ENCODE measurements at regions not wholly inside any gene's neighbourhood (a gene's known extent, or its start where the extent isn't known, plus 50 kb on each side); places are given as distances from the start of the nearest gene placed in this dataset.

DNA sequence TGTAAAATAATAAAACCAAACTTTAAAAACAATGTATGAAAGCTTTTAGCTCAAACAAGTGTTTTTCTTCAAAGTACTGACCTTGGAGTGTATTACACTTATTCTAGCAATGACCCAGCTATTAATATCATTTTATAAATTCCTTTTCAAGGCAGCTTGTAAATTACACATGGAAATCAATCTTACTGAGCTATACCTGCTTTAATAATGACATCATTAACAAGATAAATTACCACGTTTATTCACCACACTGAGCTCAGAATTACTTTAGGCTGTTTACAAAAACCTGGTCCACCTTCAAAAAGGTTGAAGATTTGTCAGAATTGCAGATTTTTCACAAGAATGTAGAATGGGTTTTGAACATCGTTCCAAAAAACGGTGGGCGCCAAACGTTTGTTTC lies 91.7 kb upstream of the RFLNA start:
- Histone ChIP-seq H3K4me1 (ENCODE audit: control insufficient read depth, insufficient read depth, low read length) (no peaks in the 10 kb centered on the region), H3K27me3 (ENCODE audit: control insufficient read depth, insufficient read depth, low read length) (no peaks in the 10 kb centered on the region), H3K27ac (ENCODE audit: low read length) (no peak overlapping the region), H3K4me3 (ENCODE audit: low read depth in 2 of 2, low read length in 2 of 2) (no peak overlapping the region), H3K36me3 (ENCODE audit: control insufficient read depth, insufficient read depth, low read length) (no peaks in the 10 kb centered on the region), H3K9me3 (ENCODE audit: control insufficient read depth, insufficient read depth, low read depth, low read length) (peaks cover 6% of the 10 kb centered on the region; the same call in 1 of the 2 replicates)
- ChIA-PET CTCF (no interaction called here), POLR2A (no interaction called here)
- BruUV-seq (replicated peaks) = no TSS peak
- intact Hi-C loops (cut with micrococcal nuclease; ENCODE audit: unreplicated experiment) (no loop called here), in situ Hi-C loops (cut with HindIII; ENCODE audit: low pct_unique_long_range_greater_than_20kb, low sequenced_read_pairs) (no loop called here)
- ATAC-seq = no peak
- TF ChIP-seq, protein P1, sequence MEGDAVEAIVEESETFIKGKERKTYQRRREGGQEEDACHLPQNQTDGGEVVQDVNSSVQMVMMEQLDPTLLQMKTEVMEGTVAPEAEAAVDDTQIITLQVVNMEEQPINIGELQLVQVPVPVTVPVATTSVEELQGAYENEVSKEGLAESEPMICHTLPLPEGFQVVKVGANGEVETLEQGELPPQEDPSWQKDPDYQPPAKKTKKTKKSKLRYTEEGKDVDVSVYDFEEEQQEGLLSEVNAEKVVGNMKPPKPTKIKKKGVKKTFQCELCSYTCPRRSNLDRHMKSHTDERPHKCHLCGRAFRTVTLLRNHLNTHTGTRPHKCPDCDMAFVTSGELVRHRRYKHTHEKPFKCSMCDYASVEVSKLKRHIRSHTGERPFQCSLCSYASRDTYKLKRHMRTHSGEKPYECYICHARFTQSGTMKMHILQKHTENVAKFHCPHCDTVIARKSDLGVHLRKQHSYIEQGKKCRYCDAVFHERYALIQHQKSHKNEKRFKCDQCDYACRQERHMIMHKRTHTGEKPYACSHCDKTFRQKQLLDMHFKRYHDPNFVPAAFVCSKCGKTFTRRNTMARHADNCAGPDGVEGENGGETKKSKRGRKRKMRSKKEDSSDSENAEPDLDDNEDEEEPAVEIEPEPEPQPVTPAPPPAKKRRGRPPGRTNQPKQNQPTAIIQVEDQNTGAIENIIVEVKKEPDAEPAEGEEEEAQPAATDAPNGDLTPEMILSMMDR (IDR thresholded peaks at IDR 0.05) = no peak
- TF ChIP-seq POLR2AphosphoS5 (IDR thresholded peaks at IDR 0.05; ENCODE audit: low read depth, low read length) (no peak), TCF7L2 (IDR thresholded peaks at IDR 0.05; ENCODE audit: low read depth, low read length) (no peak), SIN3A (IDR thresholded peaks at IDR 0.05; ENCODE audit: borderline replicate concordance, insufficient read depth, low read depth, low read length) (no peak)
- TF ChIP-seq, protein P2, sequence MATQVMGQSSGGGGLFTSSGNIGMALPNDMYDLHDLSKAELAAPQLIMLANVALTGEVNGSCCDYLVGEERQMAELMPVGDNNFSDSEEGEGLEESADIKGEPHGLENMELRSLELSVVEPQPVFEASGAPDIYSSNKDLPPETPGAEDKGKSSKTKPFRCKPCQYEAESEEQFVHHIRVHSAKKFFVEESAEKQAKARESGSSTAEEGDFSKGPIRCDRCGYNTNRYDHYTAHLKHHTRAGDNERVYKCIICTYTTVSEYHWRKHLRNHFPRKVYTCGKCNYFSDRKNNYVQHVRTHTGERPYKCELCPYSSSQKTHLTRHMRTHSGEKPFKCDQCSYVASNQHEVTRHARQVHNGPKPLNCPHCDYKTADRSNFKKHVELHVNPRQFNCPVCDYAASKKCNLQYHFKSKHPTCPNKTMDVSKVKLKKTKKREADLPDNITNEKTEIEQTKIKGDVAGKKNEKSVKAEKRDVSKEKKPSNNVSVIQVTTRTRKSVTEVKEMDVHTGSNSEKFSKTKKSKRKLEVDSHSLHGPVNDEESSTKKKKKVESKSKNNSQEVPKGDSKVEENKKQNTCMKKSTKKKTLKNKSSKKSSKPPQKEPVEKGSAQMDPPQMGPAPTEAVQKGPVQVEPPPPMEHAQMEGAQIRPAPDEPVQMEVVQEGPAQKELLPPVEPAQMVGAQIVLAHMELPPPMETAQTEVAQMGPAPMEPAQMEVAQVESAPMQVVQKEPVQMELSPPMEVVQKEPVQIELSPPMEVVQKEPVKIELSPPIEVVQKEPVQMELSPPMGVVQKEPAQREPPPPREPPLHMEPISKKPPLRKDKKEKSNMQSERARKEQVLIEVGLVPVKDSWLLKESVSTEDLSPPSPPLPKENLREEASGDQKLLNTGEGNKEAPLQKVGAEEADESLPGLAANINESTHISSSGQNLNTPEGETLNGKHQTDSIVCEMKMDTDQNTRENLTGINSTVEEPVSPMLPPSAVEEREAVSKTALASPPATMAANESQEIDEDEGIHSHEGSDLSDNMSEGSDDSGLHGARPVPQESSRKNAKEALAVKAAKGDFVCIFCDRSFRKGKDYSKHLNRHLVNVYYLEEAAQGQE (IDR thresholded peaks at IDR 0.05; ENCODE audit: insufficient read depth in 1 of 2, low read depth in 2 of 2, low read length in 1 of 2) = no peak
- DNase-seq (ENCODE audit: low read depth, low spot score) = no peak

DNA sequence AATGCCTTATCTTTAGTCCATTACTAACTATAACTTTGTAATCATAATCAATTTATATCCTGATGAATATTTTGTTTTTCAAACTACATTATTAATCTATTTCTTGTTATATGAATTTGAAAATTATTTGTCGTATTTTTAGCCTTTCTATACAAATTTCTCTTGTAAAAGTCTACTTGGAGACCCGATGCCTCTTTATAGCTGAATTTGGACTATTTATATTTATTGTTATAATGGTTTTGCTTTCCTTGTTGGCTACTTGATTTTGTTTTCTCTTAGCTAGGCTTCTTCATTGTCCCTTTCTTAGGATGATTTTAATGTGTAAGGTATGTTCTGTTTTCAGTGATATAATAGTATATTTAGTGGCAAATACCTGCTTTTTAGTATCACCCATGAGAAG lies 89.5 kb upstream of the RFLNA start:
- no peak for DNase-seq (ENCODE audit: low read depth, low spot score)
- no peak for TF ChIP-seq POLR2AphosphoS5 (IDR thresholded peaks at IDR 0.05; ENCODE audit: low read depth, low read length)
- no peak for TF ChIP-seq TCF7L2 (IDR thresholded peaks at IDR 0.05; ENCODE audit: low read depth, low read length)
- TF ChIP-seq, protein P1 (IDR thresholded peaks at IDR 0.05) = no peak
- TF ChIP-seq, protein P2 (IDR thresholded peaks at IDR 0.05; ENCODE audit: insufficient read depth in 1 of 2, low read depth in 2 of 2, low read length in 1 of 2) = no peak
- TF ChIP-seq SIN3A (IDR thresholded peaks at IDR 0.05; ENCODE audit: borderline replicate concordance, insufficient read depth, low read depth, low read length) = no peak

More for the DNA sequence above, 89.5 kb upstream of the RFLNA start:
- Histone ChIP-seq H3K36me3 (ENCODE audit: control insufficient read depth, insufficient read depth, low read length) (no peaks in the 10 kb centered on the region), H3K4me3 (ENCODE audit: low read depth in 2 of 2, low read length in 2 of 2) (no peak overlapping the region), H3K27me3 (ENCODE audit: control insufficient read depth, insufficient read depth, low read length) (no peaks in the 10 kb centered on the region), H3K27ac (ENCODE audit: low read length) (no peak overlapping the region), H3K9me3 (ENCODE audit: control insufficient read depth, insufficient read depth, low read depth, low read length) (peaks cover 6% of the 10 kb centered on the region; the same call in 1 of the 2 replicates), H3K4me1 (ENCODE audit: control insufficient read depth, insufficient read depth, low read length) (no peaks in the 10 kb centered on the region)
- ChIA-PET CTCF (no interaction called here), POLR2A (no interaction called here)
- no peak for ATAC-seq
- BruUV-seq (replicated peaks) = no TSS peak
- in situ Hi-C loops (cut with HindIII; ENCODE audit: low pct_unique_long_range_greater_than_20kb, low sequenced_read_pairs) = no loop called here
- intact Hi-C loops (cut with micrococcal nuclease; ENCODE audit: unreplicated experiment) = no loop called here

All from Panc1 (cell line).